ENCODE measurements at regions not wholly inside any gene's neighbourhood (a gene's known extent, or its start where the extent isn't known, plus 50 kb on each side); places are given as distances from the start of the nearest gene placed in this dataset.

DNA sequence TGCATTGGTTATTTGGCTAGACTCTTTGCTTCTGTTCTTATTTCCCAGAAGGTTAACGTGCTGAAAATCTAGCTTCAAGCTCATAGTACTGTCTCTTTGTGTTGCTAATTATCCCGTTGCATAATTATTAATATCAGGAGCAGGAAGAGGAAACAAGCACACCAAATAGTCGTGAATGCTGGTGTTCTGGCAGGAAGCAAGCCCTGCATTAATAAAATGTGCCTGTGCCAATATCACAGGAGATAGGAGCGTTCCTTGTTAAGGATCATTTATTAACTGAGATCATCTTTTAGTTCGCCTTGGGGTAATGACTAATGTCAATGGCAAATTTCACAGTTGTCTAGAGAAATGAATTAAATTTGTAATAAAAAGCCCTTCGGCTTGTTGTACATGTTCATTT lies 893.0 kb upstream of the POU3F3 start:
- DNase-seq (ENCODE audit: low spot score) (no peak), ATAC-seq (ENCODE audit: insufficient number of reproducible peaks, low FRiP score, low read depth) (no peak)
- TF ChIP-seq, protein P1, sequence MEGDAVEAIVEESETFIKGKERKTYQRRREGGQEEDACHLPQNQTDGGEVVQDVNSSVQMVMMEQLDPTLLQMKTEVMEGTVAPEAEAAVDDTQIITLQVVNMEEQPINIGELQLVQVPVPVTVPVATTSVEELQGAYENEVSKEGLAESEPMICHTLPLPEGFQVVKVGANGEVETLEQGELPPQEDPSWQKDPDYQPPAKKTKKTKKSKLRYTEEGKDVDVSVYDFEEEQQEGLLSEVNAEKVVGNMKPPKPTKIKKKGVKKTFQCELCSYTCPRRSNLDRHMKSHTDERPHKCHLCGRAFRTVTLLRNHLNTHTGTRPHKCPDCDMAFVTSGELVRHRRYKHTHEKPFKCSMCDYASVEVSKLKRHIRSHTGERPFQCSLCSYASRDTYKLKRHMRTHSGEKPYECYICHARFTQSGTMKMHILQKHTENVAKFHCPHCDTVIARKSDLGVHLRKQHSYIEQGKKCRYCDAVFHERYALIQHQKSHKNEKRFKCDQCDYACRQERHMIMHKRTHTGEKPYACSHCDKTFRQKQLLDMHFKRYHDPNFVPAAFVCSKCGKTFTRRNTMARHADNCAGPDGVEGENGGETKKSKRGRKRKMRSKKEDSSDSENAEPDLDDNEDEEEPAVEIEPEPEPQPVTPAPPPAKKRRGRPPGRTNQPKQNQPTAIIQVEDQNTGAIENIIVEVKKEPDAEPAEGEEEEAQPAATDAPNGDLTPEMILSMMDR (IDR thresholded peaks at IDR 0.05), result no peak
- no peaks in the 10 kb centered on the region for H3K4me1 ChIP-seq (ENCODE audit: control insufficient read depth in 1 of 2, low read depth in 2 of 2)
- H3K4me3 ChIP-seq, result no peak overlapping the region
- H3K27ac ChIP-seq, result no peak overlapping the region
- H3K9me3 ChIP-seq, result no peaks in the 10 kb centered on the region
- H3K27me3 ChIP-seq (replicated peaks; ENCODE audit: insufficient read depth), result no peaks in the 10 kb centered on the region
- H3K36me3 ChIP-seq, result no peaks in the 10 kb centered on the region

DNA sequence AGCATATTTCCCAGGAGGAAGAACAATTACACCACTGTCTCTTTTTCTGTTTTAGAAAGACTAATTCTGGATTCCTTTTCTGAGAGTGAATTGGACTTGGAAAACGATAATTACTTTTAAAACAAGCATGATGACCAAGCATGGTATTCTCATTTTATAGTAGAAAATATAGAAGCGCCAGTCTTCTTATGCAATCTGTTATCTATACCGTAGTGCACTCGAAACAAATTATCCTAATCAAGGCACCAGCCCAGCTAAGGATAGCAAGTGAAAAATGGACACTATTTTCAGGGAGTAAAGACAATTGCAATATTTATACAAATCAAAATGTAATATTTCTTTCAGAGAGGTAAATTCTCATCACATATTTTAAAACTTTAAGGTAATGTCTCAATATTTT lies 892.1 kb upstream of the POU3F3 start:
- Histone ChIP-seq H3K9me3 (no peaks in the 10 kb centered on the region), H3K4me3 (no peak overlapping the region), H3K4me1 (ENCODE audit: control insufficient read depth in 1 of 2, low read depth in 2 of 2) (no peaks in the 10 kb centered on the region), H3K27me3 (replicated peaks; ENCODE audit: insufficient read depth) (no peaks in the 10 kb centered on the region), H3K27ac (no peak overlapping the region), H3K36me3 (no peaks in the 10 kb centered on the region)
- TF ChIP-seq, protein P1 (IDR thresholded peaks at IDR 0.05), result no peak
- ATAC-seq (ENCODE audit: insufficient number of reproducible peaks, low FRiP score, low read depth) (no peak), DNase-seq (ENCODE audit: low spot score) (no peak)

DNA sequence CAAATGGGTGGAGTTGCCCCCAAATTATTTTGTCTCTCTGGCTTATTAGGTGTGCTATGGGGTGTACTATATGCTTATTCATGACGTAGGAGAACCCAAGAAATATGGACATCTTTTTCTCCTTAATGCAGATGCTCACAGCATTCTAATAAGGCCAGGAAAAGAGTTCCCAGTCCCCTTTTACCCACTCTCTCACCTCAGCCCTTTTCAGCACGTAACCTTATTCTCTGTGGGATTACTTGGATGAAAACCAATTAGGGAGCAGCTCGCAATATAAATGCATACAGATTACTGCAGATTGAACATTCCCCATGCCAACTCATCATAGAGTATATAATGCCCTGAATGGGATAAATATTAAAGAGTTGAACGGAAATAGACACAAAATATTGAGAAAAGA lies 891.2 kb upstream of the POU3F3 start:
- H3K27ac ChIP-seq, result no peak overlapping the region
- DNase-seq (ENCODE audit: low spot score), result no peak
- H3K4me1 ChIP-seq (ENCODE audit: control insufficient read depth in 1 of 2, low read depth in 2 of 2), result no peaks in the 10 kb centered on the region
- H3K27me3 ChIP-seq (replicated peaks; ENCODE audit: insufficient read depth), result no peaks in the 10 kb centered on the region
- TF ChIP-seq, protein P1 (IDR thresholded peaks at IDR 0.05), result no peak
- H3K36me3 ChIP-seq, result no peaks in the 10 kb centered on the region
- no peaks in the 10 kb centered on the region for H3K9me3 ChIP-seq
- no peak overlapping the region for H3K4me3 ChIP-seq
- ATAC-seq (ENCODE audit: insufficient number of reproducible peaks, low FRiP score, low read depth), result no peak

DNA sequence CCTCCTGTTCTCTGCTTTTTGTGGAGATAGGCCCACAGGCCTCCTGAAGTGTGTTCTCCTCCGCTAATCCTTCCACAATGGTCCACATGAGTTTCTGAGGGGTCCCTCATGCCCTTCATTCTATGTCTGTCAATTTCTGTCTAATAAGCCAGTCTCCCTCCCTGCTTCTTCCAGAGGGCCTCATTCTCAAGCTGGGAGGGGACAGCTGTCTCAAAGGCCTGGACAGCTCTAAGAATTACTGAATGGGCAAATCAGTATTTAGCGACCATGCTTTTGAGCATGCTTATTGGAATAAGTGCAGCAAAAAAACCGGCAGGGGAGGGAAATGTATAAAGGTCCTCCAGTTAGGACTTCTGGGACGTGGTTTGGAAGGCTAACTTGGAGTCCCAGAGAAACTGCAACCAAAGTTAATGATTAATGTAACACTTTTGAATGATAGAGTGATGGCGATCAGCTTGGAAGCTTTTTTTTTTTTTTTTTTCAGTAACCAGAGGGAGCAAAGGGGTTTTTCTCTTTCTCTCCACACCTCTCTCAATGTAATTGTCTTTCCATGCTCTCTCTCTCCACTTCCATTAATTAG lies 890.7 kb upstream of the POU3F3 start:
- Histone ChIP-seq H3K27ac (no peak overlapping the region), H3K36me3 (no peaks in the 10 kb centered on the region), H3K27me3 (replicated peaks; ENCODE audit: insufficient read depth) (no peaks in the 10 kb centered on the region), H3K9me3 (no peaks in the 10 kb centered on the region), H3K4me1 (ENCODE audit: control insufficient read depth in 1 of 2, low read depth in 2 of 2) (no peaks in the 10 kb centered on the region), H3K4me3 (no peak overlapping the region)
- DNase-seq (ENCODE audit: low spot score) (no peak), ATAC-seq (ENCODE audit: insufficient number of reproducible peaks, low FRiP score, low read depth) (no peak)
- TF ChIP-seq, protein P1 (IDR thresholded peaks at IDR 0.05), result no peak

DNA sequence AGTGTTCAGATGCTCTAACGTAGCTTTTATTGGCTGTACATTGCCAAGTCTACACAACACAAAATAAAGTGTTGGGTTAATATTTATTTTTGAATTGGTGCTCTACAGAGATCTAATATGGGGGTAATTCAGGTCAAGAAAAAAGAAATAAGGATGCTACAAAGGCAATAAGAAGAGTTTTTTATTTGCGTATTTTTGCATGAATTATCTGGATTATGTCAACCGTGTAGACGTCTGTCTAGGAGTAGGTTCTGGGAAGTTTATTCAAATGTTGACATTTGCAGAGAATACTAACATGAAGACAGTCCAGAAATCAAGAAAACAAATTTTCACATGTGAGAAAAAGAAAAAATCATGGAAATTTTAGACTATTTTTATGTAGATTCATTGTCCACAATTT lies 876.7 kb upstream of the POU3F3 start:
- Histone ChIP-seq H3K4me1 (ENCODE audit: control insufficient read depth in 1 of 2, low read depth in 2 of 2) (no peaks in the 10 kb centered on the region), H3K27ac (no peak overlapping the region), H3K36me3 (no peaks in the 10 kb centered on the region), H3K4me3 (no peak overlapping the region), H3K27me3 (replicated peaks; ENCODE audit: insufficient read depth) (no peaks in the 10 kb centered on the region), H3K9me3 (no peaks in the 10 kb centered on the region)
- DNase-seq (ENCODE audit: low spot score) (no peak), ATAC-seq (ENCODE audit: insufficient number of reproducible peaks, low FRiP score, low read depth) (no peak)
- TF ChIP-seq, protein P1 (IDR thresholded peaks at IDR 0.05), result no peak

Measured in thoracic aorta (tissue), 2 donors.